GM06990 (cell line): ENCODE measurements at regions not wholly inside any gene's neighbourhood (a gene's known extent, or its start where the extent isn't known, plus 50 kb on each side); places are given as distances from the start of the nearest gene placed in this dataset.

Experiments
- DNase-seq: peaks from one replicate; pipeline ENCODE4 v3.0.0-alpha.2; 2011; ENCODE audit not compliant: insufficient read length; ENCODE audit errors: extremely low read depth
- H3K27me3 ChIP-seq: replicated peaks from 2 replicates; pipeline ENCODE4 v1.6.0; 2011; ENCODE audit warnings: low read length; ENCODE audit not compliant: control insufficient read depth, insufficient read depth
- H3K36me3 ChIP-seq: 2 replicates; pipeline ENCODE4 v1.5.1; 2011; ENCODE audit warnings: low read length; ENCODE audit not compliant: control insufficient read depth, insufficient read depth
- H3K4me3 ChIP-seq: replicated peaks from 2 replicates; pipeline ENCODE4 v1.5.1; 2011; ENCODE audit warnings: low read depth, mild to moderate bottlenecking, control low read depth, low read length
- TF ChIP-seq, protein P1 (sequence below): IDR thresholded peaks from 2 replicates; pipeline ENCODE4 v1.5.1; 2011; ENCODE audit warnings: low read length, control low read depth, mild to moderate bottlenecking, inconsistent platforms; ENCODE audit not compliant: insufficient read depth, poor library complexity, severe bottlenecking

DNA sequence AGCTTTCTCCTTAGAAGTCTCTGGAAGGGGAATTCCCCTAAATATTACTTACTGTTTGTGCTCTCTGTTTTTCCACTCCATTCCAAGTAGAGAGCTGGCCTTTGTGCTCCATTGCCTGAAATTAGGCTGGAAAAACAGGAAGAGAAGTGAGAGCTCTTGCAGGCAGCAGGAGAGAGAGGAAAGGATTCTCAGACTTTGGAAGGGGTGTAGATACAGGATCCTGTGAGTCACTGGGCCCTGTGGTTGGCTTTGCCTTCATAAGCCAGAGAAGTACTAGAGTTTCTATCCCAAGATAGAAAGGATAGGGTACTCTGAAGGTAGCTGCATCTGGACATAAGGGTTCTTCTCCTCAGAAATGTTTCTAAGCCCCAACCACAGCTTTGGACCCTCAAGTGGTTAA, 188.9 kb downstream of the CMPK2 start:
- no peak for DNase-seq
- TF ChIP-seq, protein P1, sequence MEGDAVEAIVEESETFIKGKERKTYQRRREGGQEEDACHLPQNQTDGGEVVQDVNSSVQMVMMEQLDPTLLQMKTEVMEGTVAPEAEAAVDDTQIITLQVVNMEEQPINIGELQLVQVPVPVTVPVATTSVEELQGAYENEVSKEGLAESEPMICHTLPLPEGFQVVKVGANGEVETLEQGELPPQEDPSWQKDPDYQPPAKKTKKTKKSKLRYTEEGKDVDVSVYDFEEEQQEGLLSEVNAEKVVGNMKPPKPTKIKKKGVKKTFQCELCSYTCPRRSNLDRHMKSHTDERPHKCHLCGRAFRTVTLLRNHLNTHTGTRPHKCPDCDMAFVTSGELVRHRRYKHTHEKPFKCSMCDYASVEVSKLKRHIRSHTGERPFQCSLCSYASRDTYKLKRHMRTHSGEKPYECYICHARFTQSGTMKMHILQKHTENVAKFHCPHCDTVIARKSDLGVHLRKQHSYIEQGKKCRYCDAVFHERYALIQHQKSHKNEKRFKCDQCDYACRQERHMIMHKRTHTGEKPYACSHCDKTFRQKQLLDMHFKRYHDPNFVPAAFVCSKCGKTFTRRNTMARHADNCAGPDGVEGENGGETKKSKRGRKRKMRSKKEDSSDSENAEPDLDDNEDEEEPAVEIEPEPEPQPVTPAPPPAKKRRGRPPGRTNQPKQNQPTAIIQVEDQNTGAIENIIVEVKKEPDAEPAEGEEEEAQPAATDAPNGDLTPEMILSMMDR, result no peak
- Histone ChIP-seq H3K4me3 (no peak overlapping the region), H3K36me3 (no peaks in the 10 kb centered on the region), H3K27me3 (no peaks in the 10 kb centered on the region)

DNA sequence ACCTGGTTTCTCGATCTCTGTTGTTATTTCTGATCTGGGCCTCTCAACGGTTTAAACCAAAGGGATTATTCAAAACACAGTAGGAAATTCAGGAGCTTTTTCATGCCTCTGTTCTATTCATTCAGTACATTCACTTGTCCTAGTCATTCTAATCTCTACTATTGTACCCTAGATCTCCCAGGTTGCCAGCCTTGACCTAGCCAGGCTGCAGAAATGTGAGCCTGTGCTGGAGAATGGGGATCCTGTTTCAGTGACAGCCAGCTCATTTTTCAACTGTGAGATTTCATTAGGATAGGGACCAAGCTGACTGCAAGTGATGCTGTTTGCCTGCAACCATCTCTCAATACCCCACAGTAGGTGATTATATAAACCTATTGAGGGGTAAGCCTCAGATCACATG, 186.2 kb downstream of the CMPK2 start:
- DNase-seq, result no peak
- TF ChIP-seq, protein P1, result no peak
- Histone ChIP-seq H3K4me3 (no peak overlapping the region), H3K27me3 (no peaks in the 10 kb centered on the region), H3K36me3 (no peaks in the 10 kb centered on the region)

DNA sequence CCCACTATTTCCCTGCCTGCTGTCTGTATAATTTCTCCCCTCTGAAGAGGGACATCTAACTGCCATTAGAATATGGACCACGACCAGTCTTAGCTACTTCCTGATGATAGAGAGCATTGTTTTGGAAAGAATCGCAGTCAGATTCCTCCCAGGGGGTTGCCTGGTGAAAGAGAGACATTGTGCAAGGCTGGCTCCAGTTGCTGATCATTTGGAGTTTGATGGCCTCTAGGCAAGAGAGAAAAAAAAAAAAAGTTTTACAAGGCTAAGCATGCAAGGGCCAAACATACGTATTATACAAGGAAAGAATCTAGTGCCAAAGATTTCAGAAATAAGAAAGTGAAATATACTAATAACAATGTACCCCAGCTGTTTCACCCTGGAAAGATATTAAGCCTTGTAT, 182.2 kb downstream of the CMPK2 start:
- DNase-seq, result no peak
- Histone ChIP-seq H3K27me3 (no peaks in the 10 kb centered on the region), H3K4me3 (no peak overlapping the region), H3K36me3 (no peaks in the 10 kb centered on the region)
- TF ChIP-seq, protein P1, result no peak

DNA sequence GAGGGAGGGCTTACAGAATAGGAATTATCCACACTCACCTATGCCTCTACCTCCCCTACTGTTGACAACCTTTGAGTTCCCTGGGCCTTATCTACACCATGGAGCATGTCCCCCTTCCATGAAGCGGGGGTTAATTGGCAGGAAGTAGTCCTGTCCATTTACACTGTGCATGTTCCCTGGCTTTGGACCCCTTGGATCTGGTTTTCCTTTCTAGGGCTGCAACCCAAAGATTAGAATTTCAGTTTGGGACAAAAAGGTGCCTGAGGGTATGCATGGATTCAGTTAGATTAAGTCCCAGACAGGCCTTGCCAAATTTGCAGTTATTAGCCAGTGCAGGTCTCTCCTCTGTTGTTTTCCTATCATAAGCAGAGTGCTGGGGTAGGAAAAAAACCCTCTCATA, 180.3 kb downstream of the CMPK2 start:
- Histone ChIP-seq H3K4me3 (no peak overlapping the region), H3K36me3 (no peaks in the 10 kb centered on the region), H3K27me3 (no peaks in the 10 kb centered on the region)
- DNase-seq, result no peak
- TF ChIP-seq, protein P1, result no peak

DNA sequence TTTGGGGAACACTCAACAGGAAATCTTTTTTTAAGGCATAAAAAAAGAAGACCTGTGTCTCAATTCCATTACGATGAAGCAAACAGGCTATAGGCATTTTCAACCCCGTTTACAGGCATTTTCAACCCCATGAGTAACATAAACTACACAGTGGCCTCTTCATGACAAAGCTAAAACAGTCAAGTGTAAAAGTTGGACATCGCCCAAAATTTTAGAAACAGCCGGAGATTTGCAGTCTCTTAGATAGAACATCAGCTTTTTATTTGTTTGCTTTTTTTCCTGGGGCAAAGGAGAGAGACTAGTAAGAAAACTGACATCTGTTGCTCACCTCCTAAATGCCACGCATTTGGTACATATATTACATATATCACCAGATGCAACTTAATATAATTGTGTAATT, 173.7 kb downstream of the CMPK2 start:
- H3K4me3 ChIP-seq, result no peak overlapping the region
- DNase-seq, result no peak
- H3K27me3 ChIP-seq, result no peaks in the 10 kb centered on the region
- no peaks in the 10 kb centered on the region for H3K36me3 ChIP-seq
- TF ChIP-seq, protein P1, result no peak

DNA sequence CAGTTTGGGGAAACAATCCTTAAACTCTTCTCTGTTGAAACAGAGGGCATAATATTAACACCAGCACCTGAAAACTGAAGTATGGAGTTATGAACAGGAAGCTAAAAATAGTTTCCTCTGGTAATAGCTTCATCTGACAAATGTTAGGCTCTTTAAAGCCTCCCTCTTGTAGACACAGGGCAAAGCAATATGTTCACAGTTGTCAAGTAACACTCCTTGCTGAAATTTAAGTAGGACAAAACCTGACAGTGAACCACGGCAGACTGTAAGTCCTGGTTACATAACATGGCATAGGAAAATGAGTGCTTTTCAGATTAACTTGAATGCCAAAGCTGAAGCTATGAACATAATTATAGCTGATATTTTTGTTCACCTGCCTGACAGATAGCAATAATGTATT, 172.9 kb downstream of the CMPK2 start:
- TF ChIP-seq, protein P1, result no peak
- no peak for DNase-seq
- Histone ChIP-seq H3K4me3 (no peak overlapping the region), H3K27me3 (no peaks in the 10 kb centered on the region), H3K36me3 (no peaks in the 10 kb centered on the region)
